HG02943 (cell line): ENCODE measurements at regions not wholly inside any gene's neighbourhood (a gene's known extent, or its start where the extent isn't known, plus 50 kb on each side); places are given as distances from the start of the nearest gene placed in this dataset.
A peak's percentile ranks its signal among the peaks of the same experiment; 100 is the strongest.
"Not testable (repeated sequence)": the region's sequence is repeated elsewhere in the genome, so short reads cannot be mapped to it uniquely, and the experiment has no call there.

ENCODE experiments used
- ATAC-seq: cut with Tn5 transposase; IDR thresholded peaks from one replicate; pipeline ENCODE4 v1.9.1; 2021; ENCODE audit warnings: mild to moderate bottlenecking, low read depth, moderate library complexity; ENCODE audit not compliant: unreplicated experiment

- peak; percentile 70 for ATAC-seq
Measured at GRCh38 chr4:26197018-26197779, 123.6 kb upstream of the RBPJ start.

DNA sequence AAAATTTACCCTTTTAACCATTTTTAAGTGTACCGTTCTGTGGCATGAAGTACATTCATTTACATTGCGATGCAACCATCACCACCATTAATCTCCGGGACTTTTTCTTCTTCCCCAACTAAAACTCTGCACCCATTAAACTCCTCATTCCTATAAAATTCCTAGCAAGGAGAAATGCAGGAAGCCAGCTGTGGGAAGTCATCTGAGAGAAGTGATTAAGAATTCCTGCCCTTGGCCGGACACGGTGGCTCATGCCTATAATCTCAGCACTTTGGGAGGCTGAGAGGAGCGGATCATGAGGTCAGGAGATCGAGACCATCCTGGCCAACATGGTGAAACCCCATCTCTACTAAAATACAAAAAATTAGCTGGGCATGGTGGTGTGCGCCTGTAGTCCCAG lies 121.9 kb upstream of the RBPJ start:
- not testable (repeated sequence) for ATAC-seq

GRCh38 chr4:26199596-26199995 lies 121.2 kb upstream of the RBPJ start:
- no peak for ATAC-seq

GRCh38 chr4:26201120-26201519 lies 119.7 kb upstream of the RBPJ start:
- ATAC-seq, result no peak

DNA sequence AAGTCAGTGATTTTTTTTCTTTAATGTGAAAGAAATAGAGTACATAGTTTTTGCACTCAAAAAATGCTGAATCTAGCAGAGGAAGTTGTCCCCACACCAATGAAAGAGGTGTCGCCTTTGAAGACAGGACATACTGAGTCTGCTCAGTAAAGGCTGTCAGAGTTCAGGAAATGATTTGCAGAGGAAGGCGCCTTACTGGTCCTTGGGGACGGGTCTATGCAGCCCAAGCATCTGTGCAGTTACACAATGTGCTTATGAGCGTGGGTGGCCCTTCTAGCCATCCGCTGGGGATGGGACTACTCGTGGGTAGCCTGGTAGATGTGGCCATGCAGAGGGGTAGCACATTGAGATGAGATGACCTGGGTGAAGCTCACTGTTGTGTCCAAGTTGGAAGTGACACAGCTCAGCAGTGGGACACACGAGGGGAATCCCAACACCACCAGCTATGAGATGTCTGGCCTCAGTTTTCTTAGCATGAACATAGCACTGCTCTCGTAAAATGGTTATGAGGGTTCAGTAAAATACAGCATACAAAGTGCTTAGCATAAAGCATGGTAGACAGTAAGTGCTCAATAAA lies 116.5 kb upstream of the RBPJ start:
- ATAC-seq, result no peak

GRCh38 chr4:26204911-26205370 lies 115.9 kb upstream of the RBPJ start:
- no peak for ATAC-seq

GRCh38 chr4:26206339-26206738 lies 114.5 kb upstream of the RBPJ start:
- ATAC-seq, result no peak

- ATAC-seq, result no peak
Measured at GRCh38 chr4:26206999-26207398, 113.8 kb upstream of the RBPJ start.

- no peak for ATAC-seq
Measured at GRCh38 chr4:26207631-26208030, 113.2 kb upstream of the RBPJ start.

DNA sequence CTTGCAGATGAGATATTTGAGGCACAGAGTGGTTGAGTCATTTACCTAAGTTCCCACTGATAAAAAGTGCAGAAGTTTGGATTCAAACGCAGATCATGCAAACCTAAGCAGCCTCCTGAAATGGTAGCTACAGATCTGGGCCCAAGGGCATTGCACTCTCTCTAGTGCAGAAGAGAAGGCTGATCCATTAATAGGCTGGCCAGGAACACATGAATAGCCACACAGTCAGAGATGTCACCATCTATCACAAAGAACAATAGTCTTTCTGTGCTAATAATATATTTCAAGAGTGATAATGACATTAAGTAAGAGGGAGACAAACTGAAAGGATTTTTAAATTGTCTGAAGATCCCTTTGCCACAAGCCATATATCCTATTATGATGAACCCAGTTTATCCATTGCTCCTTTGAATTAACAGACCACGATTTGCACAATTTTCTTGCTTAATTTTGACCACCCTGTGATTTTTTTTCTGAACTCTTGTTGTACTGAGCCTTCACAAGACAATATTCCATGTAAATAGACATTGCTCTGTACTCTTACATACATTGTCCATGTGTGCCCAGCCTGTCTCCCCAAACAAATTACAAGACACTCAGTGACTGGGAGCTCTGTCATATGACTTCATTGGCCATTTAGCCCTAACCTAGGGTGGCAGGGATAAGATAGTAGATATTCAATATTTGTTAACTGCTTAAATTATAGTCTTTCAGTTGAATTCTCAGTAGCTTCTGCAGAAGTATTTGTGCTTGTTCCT lies 112.4 kb upstream of the RBPJ start:
- ATAC-seq, result no peak

DNA sequence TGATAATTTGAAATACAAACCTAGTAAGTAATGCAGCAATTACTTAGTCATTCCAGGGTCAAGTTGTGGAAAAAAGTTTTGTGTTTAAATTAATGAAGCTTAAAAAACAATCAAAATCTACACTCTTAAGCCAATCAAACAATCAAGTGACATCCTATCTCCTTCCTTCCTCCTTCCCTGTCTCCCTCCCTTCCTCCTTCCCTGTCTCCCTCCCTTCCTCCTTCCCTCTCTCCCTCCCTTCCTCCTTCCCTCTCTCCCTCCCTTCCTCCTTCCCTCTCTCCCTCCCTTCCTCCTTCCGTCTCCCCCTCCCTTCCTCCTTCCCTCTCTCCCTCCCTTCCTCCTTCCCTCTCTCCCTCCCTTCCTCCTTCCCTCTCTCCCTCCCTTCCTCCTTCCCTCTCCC lies 111.4 kb upstream of the RBPJ start:
- ATAC-seq, result not testable (repeated sequence)

GRCh38 chr4:26212528-26212927 lies 108.3 kb upstream of the RBPJ start:
- no peak for ATAC-seq

DNA sequence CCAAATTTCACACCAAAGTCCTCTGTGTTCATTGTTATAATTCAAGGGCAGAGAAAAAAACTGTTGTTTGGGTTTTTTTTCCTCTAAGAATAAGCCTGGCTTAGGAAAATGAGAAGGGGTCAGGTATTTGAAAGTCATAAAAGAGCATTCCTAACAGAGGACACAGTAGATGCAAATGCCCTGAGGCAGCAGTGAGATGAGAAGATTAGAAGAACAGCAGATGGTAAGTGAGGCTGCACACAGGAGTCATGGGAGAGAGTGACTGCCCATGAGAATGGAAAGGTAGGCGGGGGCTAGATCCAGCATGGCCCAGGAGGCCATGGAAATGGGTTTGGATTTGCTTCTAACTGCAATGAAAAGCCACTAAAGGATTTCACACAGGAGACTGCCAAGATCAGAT lies 107.5 kb upstream of the RBPJ start:
- no peak for ATAC-seq

DNA sequence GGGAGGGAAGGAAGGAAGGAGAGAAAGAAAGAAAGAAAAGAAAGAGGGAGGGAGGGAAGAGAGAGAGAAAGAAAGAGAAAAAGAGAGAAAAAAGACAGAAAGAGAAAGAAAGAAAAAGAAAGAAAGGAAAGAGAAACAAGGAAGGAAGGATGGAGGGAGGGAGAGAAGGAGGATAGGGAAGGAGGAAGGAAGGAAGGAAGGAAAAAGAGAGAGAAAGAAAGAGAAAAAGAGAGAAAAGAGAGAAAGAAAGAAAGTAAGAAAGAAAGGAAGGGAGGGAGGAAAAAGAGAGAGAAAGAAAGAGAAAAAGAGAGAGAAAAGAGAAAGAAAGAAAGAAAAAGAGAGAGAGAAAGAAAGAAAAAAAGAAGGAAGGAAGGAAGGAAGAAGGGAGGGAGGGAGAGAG lies 105.8 kb upstream of the RBPJ start:
- no peak for ATAC-seq

DNA sequence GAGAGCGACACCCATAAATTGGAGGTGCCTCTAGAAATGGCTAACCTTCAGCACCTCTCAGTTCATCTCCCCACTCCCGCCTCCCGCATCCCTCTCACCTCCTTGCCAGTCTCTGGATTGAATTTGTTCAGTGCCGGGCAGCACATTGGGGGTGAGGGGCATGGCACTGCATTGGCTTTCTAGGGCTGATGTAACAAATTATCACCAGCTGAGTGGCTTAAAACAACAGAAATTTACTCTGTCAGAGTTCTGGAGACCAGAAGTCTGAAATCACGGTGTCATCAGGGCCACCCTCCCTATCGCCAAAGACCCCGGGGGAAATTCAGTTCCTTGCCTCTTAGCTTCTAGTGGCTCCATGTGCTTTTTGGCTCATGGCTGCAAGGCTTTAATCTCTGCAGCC lies 105.1 kb upstream of the RBPJ start:
- no peak for ATAC-seq

DNA sequence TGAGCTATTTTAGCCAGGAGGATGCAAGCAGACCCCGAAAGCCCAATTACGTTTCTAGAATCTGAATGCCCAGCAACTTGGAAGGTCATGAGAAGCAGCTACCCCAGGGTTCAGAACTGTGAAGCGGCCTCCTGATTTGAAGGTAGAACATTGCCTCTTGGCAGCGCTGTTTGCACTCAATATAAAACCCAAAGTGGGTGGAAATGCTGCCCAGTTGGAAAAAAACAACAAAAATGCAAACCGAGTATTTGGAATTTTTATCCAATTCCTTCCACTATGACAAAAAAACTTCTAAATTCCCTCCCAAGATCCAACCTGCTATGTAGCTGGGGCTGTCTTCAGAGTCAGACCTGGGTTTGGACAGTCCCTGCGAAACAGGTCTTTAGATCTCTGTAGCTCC lies 103.3 kb upstream of the RBPJ start:
- ATAC-seq, result no peak

DNA sequence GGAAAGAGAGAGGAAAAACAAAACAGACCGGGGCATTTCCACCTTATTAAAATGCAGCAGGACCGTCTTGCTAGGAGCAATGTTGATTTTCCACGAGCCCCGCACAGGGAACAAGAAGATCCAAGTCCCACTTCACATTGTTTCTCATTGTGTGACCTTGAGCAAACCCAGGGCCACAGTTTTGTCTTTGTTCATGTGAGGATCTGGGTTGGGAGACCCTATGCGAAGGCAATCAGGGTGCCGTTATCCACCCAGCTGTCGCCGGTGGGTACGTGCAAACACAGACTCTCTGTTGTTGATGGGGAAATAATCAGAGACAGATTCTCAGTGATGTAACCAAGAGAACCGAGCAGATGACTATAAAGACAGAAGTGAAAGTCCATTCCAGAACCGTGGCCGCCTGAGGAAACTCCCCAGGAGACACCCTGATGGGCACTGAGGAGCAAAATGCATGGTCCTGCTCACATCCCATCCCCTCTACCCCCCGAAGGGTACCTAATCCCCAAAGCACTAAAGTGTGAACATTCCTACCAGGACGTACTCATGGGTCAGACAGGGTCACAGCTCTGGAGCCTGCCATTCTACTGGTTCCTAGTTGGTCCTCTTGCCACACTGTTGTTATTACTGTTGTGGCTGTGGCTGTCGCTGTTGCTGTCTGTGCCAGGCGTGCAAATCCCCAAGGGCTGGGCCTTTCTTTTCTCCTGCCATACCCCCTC lies 102.7 kb upstream of the RBPJ start:
- no peak for ATAC-seq

DNA sequence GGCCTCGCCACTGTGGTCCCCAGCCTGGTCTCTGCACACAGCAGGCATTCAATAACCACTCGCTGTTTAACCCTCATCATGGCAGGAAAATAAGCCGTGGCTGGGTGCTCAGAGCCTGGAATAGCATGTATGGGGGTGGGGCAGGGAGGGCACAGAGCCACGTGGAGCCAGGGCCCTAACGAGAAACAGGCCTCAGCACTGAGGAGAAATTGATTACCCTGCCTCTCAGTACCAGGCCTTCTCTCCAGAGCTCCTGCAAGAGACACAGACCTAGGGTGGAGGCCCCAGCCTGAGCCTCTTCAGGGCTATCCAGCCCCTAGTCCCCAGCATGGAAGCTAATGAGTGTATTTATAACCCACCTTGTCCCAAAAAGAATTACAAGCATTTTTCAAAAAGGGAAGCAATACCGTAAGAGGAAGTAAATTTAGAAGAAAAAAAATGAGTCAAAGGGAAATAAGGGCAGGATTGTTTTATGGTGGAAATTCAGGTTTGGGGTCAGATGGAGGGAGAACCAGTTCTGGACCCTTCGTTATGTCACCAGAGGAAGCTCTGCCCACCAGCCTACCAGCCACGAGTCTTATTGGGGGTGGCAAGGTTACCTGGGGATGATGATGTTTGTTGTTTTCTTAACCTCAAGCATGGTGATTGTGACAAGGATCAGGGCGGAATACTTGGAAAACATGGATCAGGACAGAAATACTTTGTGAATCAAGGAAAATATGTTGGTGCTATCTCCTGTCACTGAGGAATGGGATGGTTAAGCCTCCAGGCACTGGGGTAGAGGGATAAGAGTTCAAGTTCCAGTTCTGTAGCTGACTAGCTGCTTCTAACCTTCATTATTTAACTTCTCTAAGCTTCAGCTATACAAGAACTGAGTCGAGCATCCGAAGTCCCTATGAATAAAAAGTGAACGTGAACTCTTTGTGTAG lies 101.9 kb upstream of the RBPJ start:
- ATAC-seq, result no peak

DNA sequence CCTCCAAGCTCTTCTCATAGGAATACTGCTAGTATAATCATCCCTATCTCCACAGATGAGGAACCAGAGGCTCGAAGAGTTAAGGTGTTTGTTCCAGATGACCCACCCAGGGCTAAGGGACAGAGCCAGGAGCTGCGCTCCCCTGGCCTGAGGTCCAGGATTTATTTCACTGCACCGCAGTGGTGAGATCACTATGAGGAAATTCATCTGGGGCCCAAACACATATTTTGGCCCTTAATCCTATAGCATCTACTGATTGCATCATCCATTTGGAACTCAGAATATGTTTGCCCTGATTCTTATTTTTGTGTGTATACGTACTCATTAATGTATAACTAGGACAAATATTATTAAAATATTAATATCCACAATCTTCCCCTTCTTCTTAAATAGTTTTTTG lies 100.1 kb upstream of the RBPJ start:
- no peak for ATAC-seq

DNA sequence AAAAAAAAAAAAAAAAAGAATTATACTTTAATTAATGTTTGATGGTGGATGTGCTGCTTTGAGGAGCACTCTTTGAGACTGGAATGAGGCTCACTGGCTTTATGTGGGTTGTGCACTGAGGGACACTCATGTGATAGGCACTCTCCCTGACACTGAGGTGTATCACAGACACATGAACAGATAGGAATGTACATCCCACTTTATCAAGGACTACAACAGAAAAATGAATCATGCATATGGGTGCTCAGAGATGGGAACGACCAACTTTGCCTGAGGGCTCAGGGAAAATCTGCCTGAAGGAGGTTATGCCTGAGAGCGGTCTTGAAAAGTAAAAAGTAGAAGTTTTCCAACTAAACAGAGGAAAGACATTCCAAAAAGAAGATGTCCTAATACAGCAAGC lies 97.7 kb upstream of the RBPJ start:
- ATAC-seq, result no peak
